HG02885 (cell line): ENCODE measurements at regions not wholly inside any gene's neighbourhood (a gene's known extent, or its start where the extent isn't known, plus 50 kb on each side); places are given as distances from the start of the nearest gene placed in this dataset.
A peak's percentile ranks its signal among the peaks of the same experiment; 100 is the strongest.
"Not testable (repeated sequence)": the region's sequence is repeated elsewhere in the genome, so short reads cannot be mapped to it uniquely, and the experiment has no call there.

ENCODE experiments used
- ATAC-seq: cut with Tn5 transposase; IDR thresholded peaks from one replicate; pipeline ENCODE4 v1.9.1; 2021; ENCODE audit warnings: mild to moderate bottlenecking; ENCODE audit not compliant: unreplicated experiment, poor library complexity

GRCh38 chr2:185984670-185985069, 246.1 kb downstream of the FSIP2 start:
- no peak for ATAC-seq

DNA sequence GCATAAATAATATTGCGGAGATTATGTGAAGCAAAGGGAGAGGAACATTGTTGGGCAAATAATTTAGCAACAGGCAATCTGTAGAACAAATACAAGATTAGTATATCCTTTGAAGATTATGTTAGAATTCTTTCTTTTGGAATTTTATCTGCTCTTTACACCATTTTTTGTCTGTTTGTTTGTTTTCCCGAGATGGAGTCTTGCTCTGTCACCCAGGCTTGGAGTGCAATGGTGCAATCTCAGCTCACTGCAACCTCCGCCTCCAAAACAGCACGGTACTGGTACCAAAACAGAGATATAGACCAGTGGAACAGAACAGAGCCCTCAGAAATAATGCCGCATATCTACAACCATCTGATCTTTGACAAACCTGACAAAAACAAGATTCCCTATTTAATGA, 250.3 kb downstream of the FSIP2 start:
- not testable (repeated sequence) for ATAC-seq

- ATAC-seq, result no peak
Observed at GRCh38 chr2:185990861-185991525, 252.4 kb downstream of the FSIP2 start.

GRCh38 chr2:185998562-185999070, 260.0 kb downstream of the FSIP2 start:
- ATAC-seq, result no peak

DNA sequence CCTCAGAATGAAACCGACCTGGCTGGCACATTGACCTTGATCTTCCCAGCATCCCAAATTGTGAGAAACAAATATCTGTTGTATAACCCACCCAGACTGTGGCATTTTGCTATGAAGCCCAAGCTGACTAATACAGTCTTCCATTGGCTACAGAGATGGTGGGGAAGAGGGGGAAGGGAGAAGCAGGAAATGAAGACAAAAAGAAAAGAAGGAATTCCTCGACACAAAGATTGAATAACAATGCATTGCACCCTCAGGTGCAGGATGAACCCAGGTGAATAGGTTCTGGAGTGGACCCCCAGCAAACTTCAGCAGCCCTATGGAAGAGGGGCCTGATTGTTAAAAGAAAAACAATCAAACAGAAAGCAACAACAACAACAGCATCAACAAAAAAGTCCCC, 270.7 kb downstream of the FSIP2 start:
- ATAC-seq, result no peak

DNA sequence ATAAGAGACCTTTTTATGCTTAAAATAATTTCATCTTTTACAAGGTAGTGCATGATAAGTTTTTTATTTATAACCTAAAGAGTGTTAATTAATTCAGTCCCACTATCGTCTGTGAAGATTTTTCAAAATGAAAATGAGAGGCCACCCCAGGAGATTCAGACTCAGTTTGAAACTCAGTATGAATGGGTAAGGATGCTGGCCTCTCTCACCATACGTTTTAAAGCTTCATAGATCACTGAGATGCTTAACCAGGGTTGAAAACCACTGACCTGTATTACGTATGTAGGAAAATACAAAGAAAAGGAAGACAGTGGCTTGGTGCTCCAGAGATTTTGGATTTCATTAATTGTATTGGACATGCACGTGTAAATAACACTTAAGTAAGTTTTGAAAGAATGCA, 278.7 kb downstream of the FSIP2 start:
- no peak for ATAC-seq

DNA sequence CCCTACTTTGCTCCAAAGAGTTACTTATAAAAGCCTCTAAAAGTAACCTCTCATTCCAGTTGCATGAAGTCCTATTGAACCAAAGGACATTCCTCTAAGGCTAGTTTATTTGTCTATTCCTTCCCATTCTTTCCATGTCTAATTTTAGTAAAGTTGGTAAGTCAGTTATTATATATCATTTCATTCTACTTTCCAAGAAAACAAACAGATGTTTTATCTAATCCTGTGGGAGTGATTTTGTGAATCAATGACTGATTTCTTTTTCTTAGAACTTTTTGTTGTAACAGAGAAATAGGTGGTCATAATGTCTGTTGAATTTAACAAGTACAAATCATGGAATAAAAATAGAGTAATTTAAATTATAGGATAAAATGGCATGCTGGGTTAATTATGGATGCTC, 286.3 kb downstream of the FSIP2 start:
- no peak for ATAC-seq

DNA sequence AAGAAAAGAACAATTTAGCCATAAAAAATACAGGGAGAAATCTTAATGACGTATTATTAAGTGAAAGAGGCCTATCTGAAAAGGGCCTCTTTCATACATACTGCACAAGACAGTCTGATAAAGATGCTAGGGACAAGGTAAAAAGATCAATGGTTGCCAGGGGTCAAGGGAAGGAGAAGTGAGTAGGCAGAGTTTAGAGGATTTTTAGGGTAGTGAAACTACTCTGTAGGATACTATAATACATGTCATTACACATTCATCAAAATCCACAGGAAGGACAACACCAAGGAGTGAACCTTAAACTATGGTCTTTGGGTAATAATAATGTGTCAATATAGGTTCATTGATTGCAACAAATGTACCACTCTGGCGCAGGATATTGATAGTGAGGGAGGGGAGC, 289.3 kb downstream of the FSIP2 start:
- peak; percentile 70 for ATAC-seq

- ATAC-seq, result no peak
Observed at GRCh38 chr2:186031229-186031628, 292.6 kb downstream of the FSIP2 start.

DNA sequence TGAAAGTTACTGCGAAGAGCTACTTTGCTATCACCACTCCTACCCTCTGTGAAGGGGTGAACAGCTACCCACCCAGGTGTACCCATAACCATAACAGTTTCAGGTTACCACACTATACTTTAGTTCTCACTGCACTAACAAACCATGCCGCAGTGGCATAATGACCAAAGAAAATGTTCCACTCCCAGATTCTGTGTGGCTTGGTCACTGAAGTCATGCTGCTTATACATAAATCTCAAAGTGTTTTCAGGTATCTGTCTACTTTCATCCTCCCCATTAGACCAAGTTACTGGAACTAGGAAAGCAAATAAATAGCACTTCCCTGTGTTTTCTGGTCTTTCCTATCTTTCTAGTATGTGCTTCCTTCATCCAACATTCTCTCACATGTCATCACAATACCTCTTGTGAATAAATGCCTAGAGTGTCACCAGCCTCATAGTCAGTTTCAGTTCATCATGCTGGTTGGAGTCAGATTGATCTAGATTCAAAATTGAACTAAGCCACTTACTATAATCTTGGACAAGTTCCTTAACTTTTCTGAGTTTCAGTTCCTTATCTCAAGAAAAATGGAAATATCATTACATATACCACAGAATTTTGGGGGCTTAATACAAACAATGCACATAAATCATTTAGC, 293.6 kb downstream of the FSIP2 start:
- ATAC-seq, result no peak

DNA sequence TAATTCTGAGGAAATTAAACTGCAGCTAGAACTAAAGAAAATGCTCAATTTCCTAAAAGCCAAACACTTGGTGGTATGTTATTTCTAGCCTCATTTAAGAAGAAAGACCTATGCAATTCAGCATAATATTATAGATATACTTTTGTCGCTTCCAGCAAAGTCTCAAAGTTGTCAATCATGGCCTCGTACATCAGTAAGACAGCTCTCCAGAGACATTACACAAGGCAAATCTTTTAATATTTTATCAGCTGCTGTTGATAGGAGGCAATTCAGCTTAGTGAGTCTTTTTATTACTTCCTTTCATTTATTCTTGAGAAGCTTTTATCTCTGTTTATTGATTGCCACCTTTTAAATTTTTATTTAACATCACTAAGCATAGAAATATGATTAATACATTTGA, 294.3 kb downstream of the FSIP2 start:
- ATAC-seq, result no peak

DNA sequence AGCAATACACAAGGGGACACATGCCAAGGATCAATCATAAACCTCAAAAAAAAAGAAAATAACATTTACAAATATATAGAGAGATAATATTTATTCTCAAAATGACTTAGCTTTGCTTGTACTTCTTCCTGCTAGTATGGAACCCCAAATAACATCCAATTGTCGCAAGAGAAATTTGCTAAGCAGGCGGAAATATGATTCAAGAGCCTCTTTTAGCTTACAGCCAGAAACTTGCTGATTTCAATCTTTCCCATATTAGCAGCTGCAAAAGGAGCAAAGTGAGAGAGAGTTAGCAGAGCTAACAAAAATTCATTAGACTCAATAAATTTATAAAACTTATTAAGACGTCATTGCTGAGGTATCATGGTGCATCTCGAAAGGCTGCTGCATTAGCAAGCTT, 294.9 kb downstream of the FSIP2 start:
- no peak for ATAC-seq

GRCh38 chr2:186036862-186037449, 298.4 kb downstream of the FSIP2 start:
- no peak for ATAC-seq

DNA sequence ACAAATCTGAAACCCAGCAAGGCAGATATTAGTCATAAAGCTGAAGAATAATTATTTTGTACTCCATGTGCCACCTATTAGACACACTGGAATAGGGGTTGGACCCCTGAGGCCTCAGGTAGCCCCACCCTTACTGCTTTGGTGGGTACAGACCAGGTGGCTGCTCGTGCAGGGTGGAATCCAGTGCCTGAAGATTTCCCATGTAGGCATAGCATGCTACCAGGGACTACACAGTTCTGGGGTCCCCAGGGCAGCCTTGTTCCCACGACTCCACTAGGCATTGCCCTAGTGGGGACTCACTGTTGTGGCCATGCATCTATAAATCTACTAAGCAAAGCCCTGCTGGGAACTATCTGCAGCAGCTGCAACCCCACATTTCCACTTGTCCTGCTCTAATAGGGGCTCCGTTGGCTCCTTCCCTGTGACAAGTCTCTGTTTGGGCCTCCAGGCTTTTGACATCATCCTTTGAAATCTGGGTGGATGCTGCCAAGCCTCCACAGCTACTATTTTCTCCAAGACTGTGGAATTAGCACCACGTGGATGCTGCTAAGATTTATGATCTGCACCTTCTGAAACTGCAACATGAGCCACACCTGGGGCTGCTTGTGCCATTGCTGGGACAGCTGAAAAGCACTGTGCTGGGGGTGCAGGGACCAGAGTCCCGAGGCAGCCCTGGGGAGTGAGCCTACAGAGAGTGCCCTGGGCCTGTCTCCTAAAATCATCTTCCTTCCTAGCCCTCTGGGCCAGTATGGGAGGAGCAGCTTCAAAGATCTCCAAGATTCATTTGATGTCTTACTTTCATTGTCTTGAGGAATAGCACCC, 303.8 kb downstream of the FSIP2 start:
- no peak for ATAC-seq

- ATAC-seq, result no peak
Observed at GRCh38 chr2:186044761-186045160, 306.2 kb downstream of the FSIP2 start.

- no peak for ATAC-seq
Observed at GRCh38 chr2:186052930-186053329, 314.3 kb downstream of the FSIP2 start.

DNA sequence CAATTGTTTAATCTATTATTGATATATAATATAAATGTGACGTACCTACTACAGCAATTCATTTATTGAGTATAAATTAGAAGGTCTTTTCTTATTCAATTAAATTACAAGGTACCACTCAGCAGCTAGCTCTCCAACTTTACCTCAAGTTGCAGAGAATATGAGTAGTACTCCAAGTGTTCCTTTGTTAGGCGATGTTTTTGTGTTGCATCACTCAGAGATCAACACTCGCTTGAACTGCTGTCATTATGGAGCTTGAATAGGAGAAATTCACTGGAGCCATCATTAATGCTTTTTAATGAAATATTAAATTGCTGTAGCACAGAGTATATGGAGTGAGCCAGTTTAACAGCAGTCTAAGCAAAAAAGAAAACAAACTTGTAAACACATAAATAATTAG, 320.0 kb downstream of the FSIP2 start:
- no peak for ATAC-seq

GRCh38 chr2:186059096-186059495, 320.5 kb downstream of the FSIP2 start:
- no peak for ATAC-seq

GRCh38 chr2:186060744-186061440, 322.3 kb downstream of the FSIP2 start:
- ATAC-seq, result no peak

- peak; percentile 51 for ATAC-seq
Observed at GRCh38 chr2:186064507-186064906, 325.9 kb downstream of the FSIP2 start.
